ENCODE measurements at regions not wholly inside any gene's neighbourhood (a gene's known extent, or its start where the extent isn't known, plus 50 kb on each side); places are given as distances from the start of the nearest gene placed in this dataset.

- no peaks in the 10 kb centered on the region for H3K36me3 ChIP-seq (ENCODE audit: control insufficient read depth in 2 of 2, extremely low read depth in 1 of 2, insufficient read depth in 2 of 2, low read length in 2 of 2)
- no peak for FAIRE-seq
- H3K27ac ChIP-seq (ENCODE audit: control insufficient read depth, insufficient read depth, low read length), result no peak overlapping the region
- no peak overlapping the region for H3K4me2 ChIP-seq (ENCODE audit: control insufficient read depth, extremely low read depth, insufficient read depth, low read depth, low read length)
- TF ChIP-seq CTCF (optimal IDR thresholded peaks at IDR 0.05 in 1 of 3, IDR thresholded peaks at IDR 0.05 in 1 of 3, conservative IDR thresholded peaks at IDR 0.05 in 1 of 3; ENCODE audit: extremely low read depth in 1 of 3, insufficient read depth in 2 of 3, low read length in 3 of 3) (no peak), EZH2 (IDR thresholded peaks at IDR 0.05; ENCODE audit: low read length) (no peak)
- no peaks in the 10 kb centered on the region for H3K9me1 ChIP-seq (ENCODE audit: control insufficient read depth, extremely low read depth, insufficient read depth, low read length)
- no peaks in the 10 kb centered on the region for H3K9me3 ChIP-seq (ENCODE audit: control insufficient read depth, low read depth, low read length)
- H3K9ac ChIP-seq (ENCODE audit: control insufficient read depth, extremely low read depth, insufficient read depth, low read length), result no peak overlapping the region
- H3K4me3 ChIP-seq (ENCODE audit: control insufficient read depth in 2 of 3, extremely low read depth in 1 of 3, insufficient read depth in 2 of 3, low read depth in 1 of 3, low read length in 3 of 3), result no peak overlapping the region
- H4K20me1 ChIP-seq (ENCODE audit: control insufficient read depth, extremely low read depth, insufficient read depth, low read length), result no peaks in the 10 kb centered on the region
- H3K79me2 ChIP-seq (ENCODE audit: control insufficient read depth, insufficient read depth, low read length), result no peaks in the 10 kb centered on the region
- DNase-seq (ENCODE audit: low read depth, low spot score), result no peak
- H3K4me1 ChIP-seq (ENCODE audit: control insufficient read depth, extremely low read depth, insufficient read depth, low read length), result no peaks in the 10 kb centered on the region
- H2AFZ ChIP-seq (ENCODE audit: control insufficient read depth, low read length), result no peak overlapping the region
- no peaks in the 10 kb centered on the region for H3K27me3 ChIP-seq (ENCODE audit: control insufficient read depth, extremely low read depth, insufficient read depth, low read length)
- dilution Hi-C loops (cut with MboI; ENCODE audit: extremely low pct_ligation_motif_present, low sequenced_read_pairs), result no loop called here
These were observed 374.7 kb upstream of the RARB start for GRCh38 chr3:25053360-25053759.

- no peak for TF ChIP-seq CTCF (optimal IDR thresholded peaks at IDR 0.05 in 1 of 3, IDR thresholded peaks at IDR 0.05 in 1 of 3, conservative IDR thresholded peaks at IDR 0.05 in 1 of 3; ENCODE audit: extremely low read depth in 1 of 3, insufficient read depth in 2 of 3, low read length in 3 of 3)
- no peak for TF ChIP-seq EZH2 (IDR thresholded peaks at IDR 0.05; ENCODE audit: low read length)
- Histone ChIP-seq H3K4me1 (ENCODE audit: control insufficient read depth, extremely low read depth, insufficient read depth, low read length) (no peaks in the 10 kb centered on the region), H3K27ac (ENCODE audit: control insufficient read depth, insufficient read depth, low read length) (no peak overlapping the region), H3K4me3 (ENCODE audit: control insufficient read depth in 2 of 3, extremely low read depth in 1 of 3, insufficient read depth in 2 of 3, low read depth in 1 of 3, low read length in 3 of 3) (no peak overlapping the region), H3K9me3 (ENCODE audit: control insufficient read depth, low read depth, low read length) (no peaks in the 10 kb centered on the region), H3K36me3 (ENCODE audit: control insufficient read depth in 2 of 2, extremely low read depth in 1 of 2, insufficient read depth in 2 of 2, low read length in 2 of 2) (no peaks in the 10 kb centered on the region), H2AFZ (ENCODE audit: control insufficient read depth, low read length) (no peak overlapping the region), H3K9ac (ENCODE audit: control insufficient read depth, extremely low read depth, insufficient read depth, low read length) (no peak overlapping the region), H4K20me1 (ENCODE audit: control insufficient read depth, extremely low read depth, insufficient read depth, low read length) (no peaks in the 10 kb centered on the region), H3K4me2 (ENCODE audit: control insufficient read depth, extremely low read depth, insufficient read depth, low read depth, low read length) (no peak overlapping the region), H3K9me1 (ENCODE audit: control insufficient read depth, extremely low read depth, insufficient read depth, low read length) (no peaks in the 10 kb centered on the region), H3K79me2 (ENCODE audit: control insufficient read depth, insufficient read depth, low read length) (no peaks in the 10 kb centered on the region), H3K27me3 (ENCODE audit: control insufficient read depth, extremely low read depth, insufficient read depth, low read length) (no peaks in the 10 kb centered on the region)
- no peak for FAIRE-seq
- dilution Hi-C loops (cut with MboI; ENCODE audit: extremely low pct_ligation_motif_present, low sequenced_read_pairs), result no loop called here
- DNase-seq (ENCODE audit: low read depth, low spot score), result no peak
These were observed 371.9 kb upstream of the RARB start for GRCh38 chr3:25056036-25056755.
